Kidney glomerular epithelial cell (primary cell): ENCODE measurements at regions not wholly inside any gene's neighbourhood (a gene's known extent, or its start where the extent isn't known, plus 50 kb on each side); places are given as distances from the start of the nearest gene placed in this dataset.

Experiments
- DNase-seq: peaks from one replicate; lab custom pipeline; 2025; lab: John Stamatoyannopoulos, UW

GRCh38 chr15:39347453-39347852, 233.4 kb upstream of the THBS1 start:
- DNase-seq: no peak

GRCh38 chr15:39350785-39351184, 230.1 kb upstream of the THBS1 start:
- no peak for DNase-seq

- DNase-seq: no peak
These were observed 226.7 kb upstream of the THBS1 start for GRCh38 chr15:39354189-39354588.

- DNase-seq: no peak
These were observed 223.2 kb upstream of the THBS1 start for GRCh38 chr15:39357480-39358268.

GRCh38 chr15:39358441-39359041, 222.3 kb upstream of the THBS1 start:
- no peak for DNase-seq

- DNase-seq: no peak
These were observed 221.1 kb upstream of the THBS1 start for GRCh38 chr15:39359771-39360170.

- DNase-seq: peak; percentile 20
These were observed 220.4 kb upstream of the THBS1 start for GRCh38 chr15:39360452-39360851.

- no peak for DNase-seq
These were observed 219.4 kb upstream of the THBS1 start for GRCh38 chr15:39361497-39361896.

GRCh38 chr15:39362821-39363561, 217.9 kb upstream of the THBS1 start:
- DNase-seq: no peak

- no peak for DNase-seq
These were observed 216.9 kb upstream of the THBS1 start for GRCh38 chr15:39363761-39364586.

- no peak for DNase-seq
These were observed 216.2 kb upstream of the THBS1 start for GRCh38 chr15:39364721-39365120.

GRCh38 chr15:39365161-39365560, 215.7 kb upstream of the THBS1 start:
- no peak for DNase-seq

GRCh38 chr15:39365873-39366272, 215.0 kb upstream of the THBS1 start:
- DNase-seq: no peak

GRCh38 chr15:39367596-39367995, 213.3 kb upstream of the THBS1 start:
- DNase-seq: no peak

GRCh38 chr15:39369768-39370167, 211.1 kb upstream of the THBS1 start:
- DNase-seq: no peak

GRCh38 chr15:39376371-39376909, 204.4 kb upstream of the THBS1 start:
- peak; percentile 47 for DNase-seq

- DNase-seq: peak; percentile 34
These were observed 199.4 kb upstream of the THBS1 start for GRCh38 chr15:39381517-39381916.

- no peak for DNase-seq
These were observed 192.8 kb upstream of the THBS1 start for GRCh38 chr15:39388118-39388517.

GRCh38 chr15:39391230-39391629, 189.6 kb upstream of the THBS1 start:
- no peak for DNase-seq

GRCh38 chr15:39392469-39393047, 188.3 kb upstream of the THBS1 start:
- no peak for DNase-seq

GRCh38 chr15:39393575-39394335, 187.1 kb upstream of the THBS1 start:
- no peak for DNase-seq
